ENCODE measurements at regions not wholly inside any gene's neighbourhood (a gene's known extent, or its start where the extent isn't known, plus 50 kb on each side); places are given as distances from the start of the nearest gene placed in this dataset.

DNA sequence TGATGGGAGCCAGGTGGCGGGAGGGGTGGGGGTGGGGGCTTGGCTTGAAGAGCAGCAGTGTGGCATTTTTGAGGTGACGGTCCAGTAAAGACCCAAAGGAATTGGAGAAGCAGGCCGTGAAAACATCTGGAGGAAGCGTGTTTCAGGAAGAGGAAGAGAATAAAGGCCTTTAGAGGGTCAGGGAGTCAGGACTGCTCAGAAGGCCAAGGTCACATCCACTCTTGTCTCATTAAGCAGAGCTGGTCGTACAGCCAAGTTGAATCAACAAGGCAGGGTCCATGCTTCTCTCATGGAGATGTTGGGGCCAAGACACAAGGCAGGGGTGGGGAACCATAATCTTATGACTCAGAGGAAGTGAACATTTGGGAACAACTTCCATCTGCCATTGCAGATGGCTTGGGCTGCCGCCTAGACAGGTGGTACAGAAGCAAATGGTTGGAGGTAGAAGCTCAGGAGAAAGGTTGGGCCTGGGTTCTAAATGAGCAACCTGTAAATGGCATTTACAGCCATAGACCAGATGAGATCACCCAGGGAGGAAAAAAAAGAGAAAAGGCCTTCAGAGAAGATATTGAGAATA is 179.6 kb downstream of the TTLL2 start (continued):
- TF ChIP-seq, protein P1, sequence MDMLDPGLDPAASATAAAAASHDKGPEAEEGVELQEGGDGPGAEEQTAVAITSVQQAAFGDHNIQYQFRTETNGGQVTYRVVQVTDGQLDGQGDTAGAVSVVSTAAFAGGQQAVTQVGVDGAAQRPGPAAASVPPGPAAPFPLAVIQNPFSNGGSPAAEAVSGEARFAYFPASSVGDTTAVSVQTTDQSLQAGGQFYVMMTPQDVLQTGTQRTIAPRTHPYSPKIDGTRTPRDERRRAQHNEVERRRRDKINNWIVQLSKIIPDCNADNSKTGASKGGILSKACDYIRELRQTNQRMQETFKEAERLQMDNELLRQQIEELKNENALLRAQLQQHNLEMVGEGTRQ (CRISPR knock-in tag; IDR thresholded peaks at IDR 0.05): no peak
- TF ChIP-seq, protein P2, sequence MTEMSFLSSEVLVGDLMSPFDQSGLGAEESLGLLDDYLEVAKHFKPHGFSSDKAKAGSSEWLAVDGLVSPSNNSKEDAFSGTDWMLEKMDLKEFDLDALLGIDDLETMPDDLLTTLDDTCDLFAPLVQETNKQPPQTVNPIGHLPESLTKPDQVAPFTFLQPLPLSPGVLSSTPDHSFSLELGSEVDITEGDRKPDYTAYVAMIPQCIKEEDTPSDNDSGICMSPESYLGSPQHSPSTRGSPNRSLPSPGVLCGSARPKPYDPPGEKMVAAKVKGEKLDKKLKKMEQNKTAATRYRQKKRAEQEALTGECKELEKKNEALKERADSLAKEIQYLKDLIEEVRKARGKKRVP (CRISPR knock-in tag; IDR thresholded peaks at IDR 0.05): no peak
- TF ChIP-seq, protein P3, sequence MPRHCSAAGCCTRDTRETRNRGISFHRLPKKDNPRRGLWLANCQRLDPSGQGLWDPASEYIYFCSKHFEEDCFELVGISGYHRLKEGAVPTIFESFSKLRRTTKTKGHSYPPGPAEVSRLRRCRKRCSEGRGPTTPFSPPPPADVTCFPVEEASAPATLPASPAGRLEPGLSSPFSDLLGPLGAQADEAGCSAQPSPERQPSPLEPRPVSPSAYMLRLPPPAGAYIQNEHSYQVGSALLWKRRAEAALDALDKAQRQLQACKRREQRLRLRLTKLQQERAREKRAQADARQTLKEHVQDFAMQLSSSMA (CRISPR knock-in tag; IDR thresholded peaks at IDR 0.05): no peak
- TF ChIP-seq, protein P4, sequence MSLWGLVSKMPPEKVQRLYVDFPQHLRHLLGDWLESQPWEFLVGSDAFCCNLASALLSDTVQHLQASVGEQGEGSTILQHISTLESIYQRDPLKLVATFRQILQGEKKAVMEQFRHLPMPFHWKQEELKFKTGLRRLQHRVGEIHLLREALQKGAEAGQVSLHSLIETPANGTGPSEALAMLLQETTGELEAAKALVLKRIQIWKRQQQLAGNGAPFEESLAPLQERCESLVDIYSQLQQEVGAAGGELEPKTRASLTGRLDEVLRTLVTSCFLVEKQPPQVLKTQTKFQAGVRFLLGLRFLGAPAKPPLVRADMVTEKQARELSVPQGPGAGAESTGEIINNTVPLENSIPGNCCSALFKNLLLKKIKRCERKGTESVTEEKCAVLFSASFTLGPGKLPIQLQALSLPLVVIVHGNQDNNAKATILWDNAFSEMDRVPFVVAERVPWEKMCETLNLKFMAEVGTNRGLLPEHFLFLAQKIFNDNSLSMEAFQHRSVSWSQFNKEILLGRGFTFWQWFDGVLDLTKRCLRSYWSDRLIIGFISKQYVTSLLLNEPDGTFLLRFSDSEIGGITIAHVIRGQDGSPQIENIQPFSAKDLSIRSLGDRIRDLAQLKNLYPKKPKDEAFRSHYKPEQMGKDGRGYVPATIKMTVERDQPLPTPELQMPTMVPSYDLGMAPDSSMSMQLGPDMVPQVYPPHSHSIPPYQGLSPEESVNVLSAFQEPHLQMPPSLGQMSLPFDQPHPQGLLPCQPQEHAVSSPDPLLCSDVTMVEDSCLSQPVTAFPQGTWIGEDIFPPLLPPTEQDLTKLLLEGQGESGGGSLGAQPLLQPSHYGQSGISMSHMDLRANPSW (CRISPR knock-in tag; IDR thresholded peaks at IDR 0.05): no peak
- TF ChIP-seq AFF1 (IDR thresholded peaks at IDR 0.05; ENCODE audit: low read depth in 1 of 2, partially characterized antibody in 2 of 2): no peak
